ENCODE measurements at regions not wholly inside any gene's neighbourhood (a gene's known extent, or its start where the extent isn't known, plus 50 kb on each side); places are given as distances from the start of the nearest gene placed in this dataset.

GRCh38 chr9:38286766-38287165 is 105.7 kb upstream of the ALDH1B1 start:
- peaks cover 69% of the 10 kb centered on the region for H3K27me3 ChIP-seq (ENCODE audit: insufficient read depth, low read length)
- H3K4me3 ChIP-seq (ENCODE audit: low read depth, low read length), result no peak overlapping the region
- no peak overlapping the region for H3K27ac ChIP-seq (ENCODE audit: low read depth, low read length)
- no peaks in the 10 kb centered on the region for H3K4me1 ChIP-seq (ENCODE audit: control insufficient read depth, insufficient read depth, low read length, unreplicated experiment)
- H3K36me3 ChIP-seq (ENCODE audit: insufficient read depth, low read length), result no peaks in the 10 kb centered on the region
- H3K79me2 ChIP-seq (ENCODE audit: control insufficient read depth, insufficient read depth, low read length, unreplicated experiment), result no peaks in the 10 kb centered on the region
- no peak overlapping the region for H2AFZ ChIP-seq (ENCODE audit: low read length, unreplicated experiment)

GRCh38 chr9:38286357-38286756 is 106.1 kb upstream of the ALDH1B1 start:
- no peaks in the 10 kb centered on the region for H3K79me2 ChIP-seq (ENCODE audit: control insufficient read depth, insufficient read depth, low read length, unreplicated experiment)
- no peaks in the 10 kb centered on the region for H3K36me3 ChIP-seq (ENCODE audit: insufficient read depth, low read length)
- H3K4me1 ChIP-seq (ENCODE audit: control insufficient read depth, insufficient read depth, low read length, unreplicated experiment), result no peaks in the 10 kb centered on the region
- no peak overlapping the region for H2AFZ ChIP-seq (ENCODE audit: low read length, unreplicated experiment)
- peaks cover 72% of the 10 kb centered on the region for H3K27me3 ChIP-seq (ENCODE audit: insufficient read depth, low read length)
- no peak overlapping the region for H3K4me3 ChIP-seq (ENCODE audit: low read depth, low read length)
- no peak overlapping the region for H3K27ac ChIP-seq (ENCODE audit: low read depth, low read length)

GRCh38 chr9:38285236-38285635 is 107.3 kb upstream of the ALDH1B1 start:
- H3K36me3 ChIP-seq (ENCODE audit: insufficient read depth, low read length), result no peaks in the 10 kb centered on the region
- no peak overlapping the region for H3K4me3 ChIP-seq (ENCODE audit: low read depth, low read length)
- no peak overlapping the region for H3K27ac ChIP-seq (ENCODE audit: low read depth, low read length)
- no peak overlapping the region for H2AFZ ChIP-seq (ENCODE audit: low read length, unreplicated experiment)
- no peaks in the 10 kb centered on the region for H3K4me1 ChIP-seq (ENCODE audit: control insufficient read depth, insufficient read depth, low read length, unreplicated experiment)
- H3K27me3 ChIP-seq (ENCODE audit: insufficient read depth, low read length), result peaks cover 73% of the 10 kb centered on the region
- H3K79me2 ChIP-seq (ENCODE audit: control insufficient read depth, insufficient read depth, low read length, unreplicated experiment), result no peaks in the 10 kb centered on the region

GRCh38 chr9:38284588-38285051 is 107.9 kb upstream of the ALDH1B1 start:
- Histone ChIP-seq H3K27ac (ENCODE audit: low read depth, low read length) (no peak overlapping the region), H3K79me2 (ENCODE audit: control insufficient read depth, insufficient read depth, low read length, unreplicated experiment) (no peaks in the 10 kb centered on the region), H2AFZ (ENCODE audit: low read length, unreplicated experiment) (no peak overlapping the region), H3K27me3 (ENCODE audit: insufficient read depth, low read length) (peaks cover 74% of the 10 kb centered on the region), H3K36me3 (ENCODE audit: insufficient read depth, low read length) (no peaks in the 10 kb centered on the region), H3K4me1 (ENCODE audit: control insufficient read depth, insufficient read depth, low read length, unreplicated experiment) (no peaks in the 10 kb centered on the region), H3K4me3 (ENCODE audit: low read depth, low read length) (no peak overlapping the region)

GRCh38 chr9:38284039-38284575 is 108.4 kb upstream of the ALDH1B1 start:
- Histone ChIP-seq H3K4me1 (ENCODE audit: control insufficient read depth, insufficient read depth, low read length, unreplicated experiment) (no peaks in the 10 kb centered on the region), H3K27ac (ENCODE audit: low read depth, low read length) (no peak overlapping the region), H2AFZ (ENCODE audit: low read length, unreplicated experiment) (no peak overlapping the region), H3K4me3 (ENCODE audit: low read depth, low read length) (no peak overlapping the region), H3K27me3 (ENCODE audit: insufficient read depth, low read length) (peaks cover 69% of the 10 kb centered on the region), H3K36me3 (ENCODE audit: insufficient read depth, low read length) (no peaks in the 10 kb centered on the region), H3K79me2 (ENCODE audit: control insufficient read depth, insufficient read depth, low read length, unreplicated experiment) (no peaks in the 10 kb centered on the region)

- Histone ChIP-seq H3K36me3 (ENCODE audit: insufficient read depth, low read length) (no peaks in the 10 kb centered on the region), H3K27me3 (ENCODE audit: insufficient read depth, low read length) (peaks cover 71% of the 10 kb centered on the region), H2AFZ (ENCODE audit: low read length, unreplicated experiment) (no peak overlapping the region), H3K27ac (ENCODE audit: low read depth, low read length) (no peak overlapping the region), H3K4me1 (ENCODE audit: control insufficient read depth, insufficient read depth, low read length, unreplicated experiment) (no peaks in the 10 kb centered on the region), H3K79me2 (ENCODE audit: control insufficient read depth, insufficient read depth, low read length, unreplicated experiment) (no peaks in the 10 kb centered on the region), H3K4me3 (ENCODE audit: low read depth, low read length) (no peak overlapping the region)
These were observed 109.7 kb upstream of the ALDH1B1 start for GRCh38 chr9:38282756-38283155.

- peaks cover 63% of the 10 kb centered on the region for H3K27me3 ChIP-seq (ENCODE audit: insufficient read depth, low read length)
- H3K4me3 ChIP-seq (ENCODE audit: low read depth, low read length), result no peak overlapping the region
- no peak overlapping the region for H3K27ac ChIP-seq (ENCODE audit: low read depth, low read length)
- no peaks in the 10 kb centered on the region for H3K4me1 ChIP-seq (ENCODE audit: control insufficient read depth, insufficient read depth, low read length, unreplicated experiment)
- no peaks in the 10 kb centered on the region for H3K79me2 ChIP-seq (ENCODE audit: control insufficient read depth, insufficient read depth, low read length, unreplicated experiment)
- no peak overlapping the region for H2AFZ ChIP-seq (ENCODE audit: low read length, unreplicated experiment)
- no peaks in the 10 kb centered on the region for H3K36me3 ChIP-seq (ENCODE audit: insufficient read depth, low read length)
These were observed 110.6 kb upstream of the ALDH1B1 start for GRCh38 chr9:38281917-38282316.

GRCh38 chr9:38281196-38281595 is 111.3 kb upstream of the ALDH1B1 start:
- no peaks in the 10 kb centered on the region for H3K36me3 ChIP-seq (ENCODE audit: insufficient read depth, low read length)
- no peaks in the 10 kb centered on the region for H3K79me2 ChIP-seq (ENCODE audit: control insufficient read depth, insufficient read depth, low read length, unreplicated experiment)
- H3K27ac ChIP-seq (ENCODE audit: low read depth, low read length), result no peak overlapping the region
- H3K4me3 ChIP-seq (ENCODE audit: low read depth, low read length), result no peak overlapping the region
- H2AFZ ChIP-seq (ENCODE audit: low read length, unreplicated experiment), result no peak overlapping the region
- H3K27me3 ChIP-seq (ENCODE audit: insufficient read depth, low read length), result peaks cover 63% of the 10 kb centered on the region
- no peaks in the 10 kb centered on the region for H3K4me1 ChIP-seq (ENCODE audit: control insufficient read depth, insufficient read depth, low read length, unreplicated experiment)

- Histone ChIP-seq H3K4me3 (ENCODE audit: low read depth, low read length) (no peak overlapping the region), H3K27ac (ENCODE audit: low read depth, low read length) (no peak overlapping the region), H3K27me3 (ENCODE audit: insufficient read depth, low read length) (peaks cover 60% of the 10 kb centered on the region), H2AFZ (ENCODE audit: low read length, unreplicated experiment) (no peak overlapping the region), H3K4me1 (ENCODE audit: control insufficient read depth, insufficient read depth, low read length, unreplicated experiment) (no peaks in the 10 kb centered on the region), H3K36me3 (ENCODE audit: insufficient read depth, low read length) (no peaks in the 10 kb centered on the region), H3K79me2 (ENCODE audit: control insufficient read depth, insufficient read depth, low read length, unreplicated experiment) (no peaks in the 10 kb centered on the region)
These were observed 112.2 kb upstream of the ALDH1B1 start for GRCh38 chr9:38280251-38280800.

- Histone ChIP-seq H3K27me3 (ENCODE audit: insufficient read depth, low read length) (peaks cover 59% of the 10 kb centered on the region), H2AFZ (ENCODE audit: low read length, unreplicated experiment) (no peak overlapping the region), H3K79me2 (ENCODE audit: control insufficient read depth, insufficient read depth, low read length, unreplicated experiment) (no peaks in the 10 kb centered on the region), H3K4me1 (ENCODE audit: control insufficient read depth, insufficient read depth, low read length, unreplicated experiment) (no peaks in the 10 kb centered on the region), H3K36me3 (ENCODE audit: insufficient read depth, low read length) (no peaks in the 10 kb centered on the region), H3K4me3 (ENCODE audit: low read depth, low read length) (no peak overlapping the region), H3K27ac (ENCODE audit: low read depth, low read length) (no peak overlapping the region)
These were observed 113.4 kb upstream of the ALDH1B1 start for GRCh38 chr9:38278931-38279679.

GRCh38 chr9:38278457-38278856 is 114.0 kb upstream of the ALDH1B1 start:
- H3K27ac ChIP-seq (ENCODE audit: low read depth, low read length), result no peak overlapping the region
- H3K36me3 ChIP-seq (ENCODE audit: insufficient read depth, low read length), result no peaks in the 10 kb centered on the region
- H3K27me3 ChIP-seq (ENCODE audit: insufficient read depth, low read length), result peaks cover 62% of the 10 kb centered on the region
- no peak overlapping the region for H3K4me3 ChIP-seq (ENCODE audit: low read depth, low read length)
- H3K4me1 ChIP-seq (ENCODE audit: control insufficient read depth, insufficient read depth, low read length, unreplicated experiment), result no peaks in the 10 kb centered on the region
- H3K79me2 ChIP-seq (ENCODE audit: control insufficient read depth, insufficient read depth, low read length, unreplicated experiment), result no peaks in the 10 kb centered on the region
- no peak overlapping the region for H2AFZ ChIP-seq (ENCODE audit: low read length, unreplicated experiment)
